ENCODE measurements at regions not wholly inside any gene's neighbourhood (a gene's known extent, or its start where the extent isn't known, plus 50 kb on each side); places are given as distances from the start of the nearest gene placed in this dataset.

- DNase-seq (ENCODE audit: low read depth, low spot score), result no peak
These were observed 386.8 kb upstream of the PTPRD start for GRCh38 chr9:10999646-11000045.

GRCh38 chr9:11001546-11001945 is 388.7 kb upstream of the PTPRD start:
- no peak for DNase-seq (ENCODE audit: low read depth, low spot score)

- no peak for DNase-seq (ENCODE audit: low read depth, low spot score)
These were observed 389.9 kb upstream of the PTPRD start for GRCh38 chr9:11002705-11003104.

GRCh38 chr9:11003836-11004235 is 391.0 kb upstream of the PTPRD start:
- DNase-seq (ENCODE audit: low read depth, low spot score), result no peak

- DNase-seq (ENCODE audit: low read depth, low spot score), result no peak
These were observed 398.9 kb upstream of the PTPRD start for GRCh38 chr9:11011696-11012095.

GRCh38 chr9:11016081-11016480 is 403.3 kb upstream of the PTPRD start:
- DNase-seq (ENCODE audit: low read depth, low spot score), result peak; percentile 61

- no peak for DNase-seq (ENCODE audit: low read depth, low spot score)
These were observed 410.4 kb upstream of the PTPRD start for GRCh38 chr9:11023201-11023600.

- no peak for DNase-seq (ENCODE audit: low read depth, low spot score)
These were observed 413.0 kb upstream of the PTPRD start for GRCh38 chr9:11025775-11026174.

- DNase-seq (ENCODE audit: low read depth, low spot score), result no peak
These were observed 425.6 kb upstream of the PTPRD start for GRCh38 chr9:11038366-11038765.

GRCh38 chr9:11039006-11039405 is 426.2 kb upstream of the PTPRD start:
- DNase-seq (ENCODE audit: low read depth, low spot score), result no peak

GRCh38 chr9:11045589-11045988 is 432.8 kb upstream of the PTPRD start:
- DNase-seq (ENCODE audit: low read depth, low spot score), result no peak

- no peak for DNase-seq (ENCODE audit: low read depth, low spot score)
These were observed 450.5 kb upstream of the PTPRD start for GRCh38 chr9:11063263-11063662.

GRCh38 chr9:11064909-11065308 is 452.1 kb upstream of the PTPRD start:
- no peak for DNase-seq (ENCODE audit: low read depth, low spot score)

GRCh38 chr9:11072176-11072575 is 459.4 kb upstream of the PTPRD start:
- no peak for DNase-seq (ENCODE audit: low read depth, low spot score)

- DNase-seq (ENCODE audit: low read depth, low spot score), result no peak
These were observed 473.8 kb upstream of the PTPRD start for GRCh38 chr9:11086561-11086960.

GRCh38 chr9:11088821-11089374 is 476.1 kb upstream of the PTPRD start:
- no peak for DNase-seq (ENCODE audit: low read depth, low spot score)

- no peak for DNase-seq (ENCODE audit: low read depth, low spot score)
These were observed 480.2 kb upstream of the PTPRD start for GRCh38 chr9:11092974-11093373.

GRCh38 chr9:11097020-11097419 is 484.2 kb upstream of the PTPRD start:
- no peak for DNase-seq (ENCODE audit: low read depth, low spot score)

- no peak for DNase-seq (ENCODE audit: low read depth, low spot score)
These were observed 490.7 kb upstream of the PTPRD start for GRCh38 chr9:11103525-11103924.

- DNase-seq (ENCODE audit: low read depth, low spot score), result no peak
These were observed 494.4 kb upstream of the PTPRD start for GRCh38 chr9:11107196-11107595.

GRCh38 chr9:11128156-11128555 is 515.4 kb upstream of the PTPRD start:
- DNase-seq (ENCODE audit: low read depth, low spot score), result no peak

GRCh38 chr9:11135851-11136250 is 523.0 kb upstream of the PTPRD start:
- peak; percentile 36 for DNase-seq (ENCODE audit: low read depth, low spot score)

GRCh38 chr9:11141357-11141756 is 528.6 kb upstream of the PTPRD start:
- no peak for DNase-seq (ENCODE audit: low read depth, low spot score)

GRCh38 chr9:11142965-11143738 is 530.4 kb upstream of the PTPRD start:
- no peak for DNase-seq (ENCODE audit: low read depth, low spot score)
